A549 (cell line): ENCODE measurements at regions not wholly inside any gene's neighbourhood (a gene's known extent, or its start where the extent isn't known, plus 50 kb on each side); places are given as distances from the start of the nearest gene placed in this dataset.

Source experiments
- ATAC-seq, 2 experiments: fragments of 200-7000 bp in 1 of 2; fragments of >200 bp in 1 of 2; cut with Nextera tagmentation in 1 of 2; cut with Tn5 transposase in 1 of 2; 3 replicates each; pipeline versions ENCODE4 v1.8.0 to v1.9.1; 2018 to 2020; ENCODE audit warnings: mild to moderate bottlenecking in 1 of 2, moderate library complexity in 1 of 2
- CTCF ChIA-PET: fragments of 300-600 bp; sonication (Branson Sonifier 250); formaldehyde crosslinking; extraction: SDS; loops from one replicate; lab custom pipeline; 2021; ENCODE audit warnings: antibody characterized with exemption, inconsistent platforms; lab: Yijun Ruan, JAX
- POLR2A ChIA-PET: fragments of 350-600 bp; formaldehyde crosslinking; extraction: SDS; loops from one replicate; lab custom pipeline; 2021; ENCODE audit warnings: antibody characterized with exemption, inconsistent platforms; lab: Yijun Ruan, JAX
- DNase-seq, 2 experiments: peaks; one replicate each; pipeline versions ENCODE4 v3.0.0 to v3.0.0-alpha.2; 2011 to 2016; ENCODE audit warnings: low read depth in 1 of 2, low spot score in 1 of 2
- FAIRE-seq: peaks from 2 replicates; lab custom pipeline; 2011; peaks lifted over from hg19 to GRCh38; lab: Jason Lieb, UNC
- H3K27ac ChIP-seq, 2 experiments: fragments of >200 bp; sonication (Bioruptor Twin); formaldehyde crosslinking; 3 replicates each; pipeline ENCODE4 v1.5.1; 2016 to 2017
- H3K4me1 ChIP-seq: fragments of >200 bp; sonication (Bioruptor Twin); formaldehyde crosslinking; 3 replicates; pipeline ENCODE4 v1.6.1; 2016
- H3K4me2 ChIP-seq: fragments of >200 bp; sonication (Bioruptor Twin); formaldehyde crosslinking; 3 replicates; pipeline ENCODE4 v1.6.1; 2016
- H3K4me3 ChIP-seq: fragments of >200 bp; sonication (Bioruptor Twin); formaldehyde crosslinking; 3 replicates; pipeline ENCODE4 v1.5.1; 2016
- H3K9me3 ChIP-seq: fragments of >200 bp; sonication (Bioruptor Twin); formaldehyde crosslinking; 3 replicates; pipeline ENCODE4 v1.6.1; 2016
- ATOH8 ChIP-seq: fragments of 250-450 bp; sonication (Bioruptor Pico); IDR thresholded peaks from 2 replicates; pipeline ENCODE4 v1.5.0; 2020; ENCODE audit warnings: low read depth, mild to moderate bottlenecking, moderate library complexity
- CEBPB ChIP-seq, 2 experiments: fragments of >200 bp in 1 of 2; sonication (Bioruptor Twin) in 1 of 2; formaldehyde crosslinking in 1 of 2; IDR thresholded peaks; 2 replicates each; pipeline ENCODE4 v1.6.1; 2012 to 2016
- CTCF ChIP-seq: fragments of >200 bp; sonication (Bioruptor Twin); formaldehyde crosslinking; IDR thresholded peaks from 3 replicates; pipeline ENCODE4 v1.5.1; 2016
- FOSL2 ChIP-seq, 2 experiments: fragments of 450-650 bp in 1 of 2; fragments of >200 bp in 1 of 2; sonication (Bioruptor Twin) in 1 of 2; formaldehyde crosslinking; IDR thresholded peaks; 2 replicates each; pipeline versions ENCODE4 v1.5.0 to v1.6.1; 2016 to 2020; ENCODE audit warnings: mild to moderate bottlenecking in 1 of 2, moderate library complexity in 1 of 2
- JUN ChIP-seq, 2 experiments: fragments of >200 bp; sonication (Bioruptor Twin); formaldehyde crosslinking; IDR thresholded peaks; 2 replicates in 1 of 2; 3 replicates in 1 of 2; pipeline ENCODE4 v1.6.1; 2016 to 2017
- KDM5A ChIP-seq: fragments of 200-600 bp; sonication (generic); IDR thresholded peaks from 2 replicates; pipeline ENCODE4 v1.6.1; 2016; ENCODE audit warnings: antibody characterized with exemption, mild to moderate bottlenecking
- MAZ ChIP-seq: fragments of 150-350 bp; IDR thresholded peaks from 2 replicates; pipeline ENCODE4 v1.6.1; 2014; ENCODE audit warnings: antibody characterized with exemption, low read depth, low read length, borderline replicate concordance
- MYC ChIP-seq: IDR thresholded peaks from 2 replicates; pipeline ENCODE4 v1.6.1; 2012; ENCODE audit warnings: mild to moderate bottlenecking, inconsistent platforms, low read length, improper control_type of control experiment, borderline replicate concordance
- POLR2AphosphoS2 ChIP-seq: conservative IDR thresholded peaks from 2 replicates; pipeline ENCODE4 v1.6.1; 2012; ENCODE audit warnings: low read length, improper control_type of control experiment, inconsistent platforms
- RAD21 ChIP-seq, 2 experiments: fragments of >200 bp in 1 of 2; sonication (Bioruptor Twin) in 1 of 2; formaldehyde crosslinking in 1 of 2; IDR thresholded peaks in 1 of 2; conservative IDR thresholded peaks in 1 of 2; 2 replicates in 1 of 2; 3 replicates in 1 of 2; pipeline ENCODE4 v1.6.1; 2012 to 2018; ENCODE audit warnings: inconsistent platforms in 1 of 2
- ZNF302 ChIP-seq: fragments of 250-450 bp; sonication (Bioruptor Pico); IDR thresholded peaks from 2 replicates; pipeline ENCODE4 v1.9.0; 2021; ENCODE audit warnings: inconsistent platforms, mild to moderate bottlenecking, moderate library complexity
- WGBS: methylation state at CpG from one replicate; pipeline ENCODE4 v1.1.6; 2017; ENCODE audit errors: missing lambda C conversion rate; 5-methylcytosine and 5-hydroxymethylcytosine counted together
- TF ChIP-seq, protein P1 (sequence below): fragments of 250-450 bp; sonication (Bioruptor Pico); IDR thresholded peaks from 2 replicates; pipeline ENCODE4 v1.5.0; 2021; ENCODE audit warnings: mild to moderate bottlenecking, moderate library complexity, borderline replicate concordance

GRCh38 chr11:29527391-29527936 is 489.4 kb downstream of the KCNA4 start:
- Histone ChIP-seq H3K9me3 (no peaks in the 10 kb centered on the region), H3K4me1 (no peaks in the 10 kb centered on the region), H3K27ac (no peak overlapping the region), H3K4me3 (no peak overlapping the region), H3K4me2 (no peak overlapping the region; the same call in 2 of the 3 replicates)
- peak; percentile 82 to 93 for ATAC-seq
- ChIA-PET POLR2A (no interaction called here), CTCF (interaction anchor here (0.6 to 1.9 kb wide), 3 partner anchors 9 to 24 kb away, joined by 3 to 5 read pairs (median 3); no protein-coding TSS in a partner anchor)
- TF ChIP-seq CEBPB (IDR thresholded peaks at IDR 0.05) (peak; percentile 63 to 87; a peak in 3 of 4 replicates), CTCF (peak; percentile 27; the same call in 2 of the 3 replicates), MAZ (no peak), RAD21 (conservative IDR thresholded peaks at IDR 0.05 in 1 of 2, IDR thresholded peaks at IDR 0.05 in 1 of 2) (peak in 1 of 2 experiments; percentile 29; a peak in 1 of 5 replicates), FOSL2 (IDR thresholded peaks at IDR 0.05) (no peak), FOSL2 (CRISPR knock-in tag; IDR thresholded peaks at IDR 0.05) (peak; percentile 74)
- under 1% methylated on average over 3 of the region's 3 CpGs for WGBS
- peak; percentile 4 to 65 for DNase-seq
- FAIRE-seq: no peak

- ChIA-PET POLR2A (no interaction called here), CTCF (interaction anchor here (0.9 kb wide), 1 partner anchor 9 kb away, joined by 3 read pairs; no protein-coding TSS in a partner anchor)
- Histone ChIP-seq H3K4me1 (no peaks in the 10 kb centered on the region), H3K4me2 (no peak overlapping the region), H3K4me3 (no peak overlapping the region), H3K27ac (no peak overlapping the region), H3K9me3 (peaks cover 3% of the 10 kb centered on the region; the same call in 2 of the 3 replicates)
- WGBS: 20% methylated on average over 5 of the region's 5 CpGs
- TF ChIP-seq KDM5A (no peak), JUN (IDR thresholded peaks at IDR 0.05) (no peak), ZNF302 (CRISPR knock-in tag) (no peak)
- TF ChIP-seq, protein P1, sequence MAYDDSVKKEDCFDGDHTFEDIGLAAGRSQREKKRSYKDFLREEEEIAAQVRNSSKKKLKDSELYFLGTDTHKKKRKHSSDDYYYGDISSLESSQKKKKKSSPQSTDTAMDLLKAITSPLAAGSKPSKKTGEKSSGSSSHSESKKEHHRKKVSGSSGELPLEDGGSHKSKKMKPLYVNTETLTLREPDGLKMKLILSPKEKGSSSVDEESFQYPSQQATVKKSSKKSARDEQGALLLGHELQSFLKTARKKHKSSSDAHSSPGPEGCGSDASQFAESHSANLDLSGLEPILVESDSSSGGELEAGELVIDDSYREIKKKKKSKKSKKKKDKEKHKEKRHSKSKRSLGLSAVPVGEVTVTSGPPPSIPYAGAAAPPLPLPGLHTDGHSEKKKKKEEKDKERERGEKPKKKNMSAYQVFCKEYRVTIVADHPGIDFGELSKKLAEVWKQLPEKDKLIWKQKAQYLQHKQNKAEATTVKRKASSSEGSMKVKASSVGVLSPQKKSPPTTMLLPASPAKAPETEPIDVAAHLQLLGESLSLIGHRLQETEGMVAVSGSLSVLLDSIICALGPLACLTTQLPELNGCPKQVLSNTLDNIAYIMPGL (CRISPR knock-in tag): no peak
- FAIRE-seq (peak; percentile 43), ATAC-seq (no peak), DNase-seq (peak in 1 of 2 experiments; percentile 26)
These were observed 498.2 kb downstream of the KCNA4 start for GRCh38 chr11:29518389-29519174.

GRCh38 chr11:29511394-29511793 is 505.4 kb downstream of the KCNA4 start:
- TF ChIP-seq ATOH8 (no peak), POLR2AphosphoS2 (no peak), ZNF302 (CRISPR knock-in tag) (no peak), MYC (no peak)
- CTCF ChIA-PET: no interaction called here
- ATAC-seq: no peak
- DNase-seq: no peak
- Histone ChIP-seq H3K4me3 (no peak overlapping the region), H3K27ac (no peak overlapping the region), H3K4me1 (no peaks in the 10 kb centered on the region), H3K4me2 (no peak overlapping the region), H3K9me3 (no peaks in the 10 kb centered on the region)
- no peak for FAIRE-seq
- POLR2A ChIA-PET: no interaction called here
